GM23338 (cell line): ENCODE measurements at regions not wholly inside any gene's neighbourhood (a gene's known extent, or its start where the extent isn't known, plus 50 kb on each side); places are given as distances from the start of the nearest gene placed in this dataset.

Source experiments
- ATAC-seq: fragments of 200-7000 bp; cut with Tn5 transposase; 3 replicates; pipeline ENCODE4 v1.9.1; 2020
- DNase-seq: peaks from one replicate; pipeline ENCODE4 v3.0.0-alpha.2; 2015; ENCODE audit warnings: low spot score
- H2AFZ ChIP-seq: fragments of 200-600 bp; sonication (generic); 2 replicates; pipeline ENCODE4 v1.8.0; 2016; ENCODE audit warnings: antibody characterized with exemption, mild to moderate bottlenecking, moderate library complexity
- H3F3A ChIP-seq: fragments of 200-600 bp; sonication (generic); replicated peaks from 2 replicates; pipeline ENCODE4 v1.8.0; 2017; ENCODE audit warnings: antibody characterized with exemption, mixed run types, low read depth
- H3K27ac ChIP-seq: fragments of 200-600 bp; sonication (generic); 2 replicates; pipeline ENCODE4 v1.6.1; 2016; ENCODE audit warnings: low read depth
- H3K27me3 ChIP-seq: fragments of 200-600 bp; sonication (generic); 2 replicates; pipeline ENCODE4 v1.8.0; 2016; ENCODE audit warnings: mild to moderate bottlenecking, mixed run types, moderate library complexity; ENCODE audit not compliant: insufficient read depth
- H3K36me3 ChIP-seq: fragments of 200-600 bp; sonication (generic); 2 replicates; pipeline ENCODE4 v1.8.0; 2016; ENCODE audit warnings: mild to moderate bottlenecking; ENCODE audit not compliant: insufficient read depth
- H3K4me1 ChIP-seq: fragments of 200-600 bp; sonication (generic); 2 replicates; pipeline ENCODE4 v1.8.0; 2016; ENCODE audit warnings: mild to moderate bottlenecking, moderate library complexity; ENCODE audit not compliant: insufficient read depth
- H3K4me2 ChIP-seq: fragments of 200-600 bp; sonication (generic); 2 replicates; pipeline ENCODE4 v1.7.1; 2017; ENCODE audit warnings: mixed run types
- H3K4me3 ChIP-seq: fragments of 200-600 bp; sonication (generic); 2 replicates; pipeline ENCODE4 v1.6.1; 2016; ENCODE audit warnings: mixed run types
- H3K79me2 ChIP-seq: fragments of 200-600 bp; sonication (generic); replicated peaks from 2 replicates; pipeline ENCODE4 v1.8.0; 2017; ENCODE audit warnings: mild to moderate bottlenecking; ENCODE audit not compliant: insufficient read depth
- H3K9me2 ChIP-seq: fragments of 200-600 bp; sonication (generic); 2 replicates; pipeline ENCODE4 v1.8.0; 2017; ENCODE audit not compliant: insufficient read depth
- H4K20me1 ChIP-seq: fragments of 200-600 bp; sonication (generic); replicated peaks from 2 replicates; pipeline ENCODE4 v1.8.0; 2017; ENCODE audit warnings: mild to moderate bottlenecking; ENCODE audit not compliant: insufficient read depth
- H3K27ac Mint-ChIP-seq: 2 replicates; pipeline ENCODE4 v1.8.0; 2020; ENCODE audit warnings: inconsistent platforms, mild to moderate bottlenecking, moderate library complexity, mixed read lengths
- H3K27me3 Mint-ChIP-seq: 3 replicates; pipeline ENCODE4 v1.8.0; 2022; ENCODE audit warnings: low read depth, mild to moderate bottlenecking, moderate library complexity, mixed read lengths, inconsistent platforms; ENCODE audit not compliant: insufficient read depth, poor library complexity
- H3K36me3 Mint-ChIP-seq: 3 replicates; pipeline ENCODE4 v1.8.0; 2021; ENCODE audit warnings: low read depth, mild to moderate bottlenecking, inconsistent platforms, moderate library complexity, mixed read lengths
- H3K4me1 Mint-ChIP-seq: 3 replicates; pipeline ENCODE4 v1.8.0; 2020; ENCODE audit warnings: mild to moderate bottlenecking, inconsistent platforms, mixed read lengths
- H3K4me3 Mint-ChIP-seq: 3 replicates; pipeline ENCODE4 v1.8.0; 2021; ENCODE audit warnings: moderate library complexity, mild to moderate bottlenecking, inconsistent platforms, mixed read lengths
- H3K9me3 Mint-ChIP-seq: 3 replicates; pipeline ENCODE4 v1.8.0; 2020; ENCODE audit warnings: moderate library complexity, mild to moderate bottlenecking, inconsistent platforms, mixed read lengths
- CREB1 ChIP-seq: fragments of 250-450 bp; sonication (Bioruptor Pico); IDR thresholded peaks from 2 replicates; pipeline ENCODE4 v1.5.0; 2020; ENCODE audit warnings: low read depth, mild to moderate bottlenecking, moderate library complexity
- CTCF ChIP-seq, 2 experiments: fragments of 200-600 bp in 1 of 2; sonication (generic) in 1 of 2; conservative IDR thresholded peaks; 2 replicates each; pipeline versions ENCODE4 v1.5.1 to v1.6.1; 2016 to 2017; ENCODE audit warnings: antibody characterized with exemption in 2 of 2, low read depth in 2 of 2, mild to moderate bottlenecking in 2 of 2, moderate library complexity in 1 of 2
- EZH2 ChIP-seq: fragments of 200-600 bp; sonication (generic); IDR thresholded peaks from one replicate; pipeline ENCODE4 v1.8.0; 2017; ENCODE audit warnings: antibody characterized with exemption, mild to moderate bottlenecking, low read depth; ENCODE audit not compliant: unreplicated experiment
- EZH2phosphoT487 ChIP-seq: fragments of 200-600 bp; sonication (generic); IDR thresholded peaks from one replicate; pipeline ENCODE4 v1.8.1; 2018; ENCODE audit warnings: antibody characterized with exemption; ENCODE audit not compliant: unreplicated experiment
- JUNB ChIP-seq: IDR thresholded peaks from one replicate; pipeline ENCODE4 v1.6.1; 2016; ENCODE audit warnings: antibody characterized with exemption; ENCODE audit not compliant: unreplicated experiment
- NANOG ChIP-seq: IDR thresholded peaks from 2 replicates; pipeline ENCODE4 v1.6.1; 2016; ENCODE audit warnings: antibody characterized with exemption, borderline replicate concordance
- POLR2AphosphoS5 ChIP-seq: IDR thresholded peaks from 2 replicates; pipeline ENCODE4 v1.6.1; 2016; ENCODE audit warnings: antibody characterized with exemption, low read depth
- STAT1 ChIP-seq: IDR thresholded peaks from one replicate; pipeline ENCODE4 v1.6.1; 2016; ENCODE audit warnings: antibody characterized with exemption; ENCODE audit not compliant: unreplicated experiment
- ZNF114 ChIP-seq: fragments of 250-450 bp; sonication (Bioruptor Pico); IDR thresholded peaks from 2 replicates; pipeline ENCODE4 v1.5.0; 2020; ENCODE audit warnings: mild to moderate bottlenecking, moderate library complexity
- TF ChIP-seq, protein P1 (sequence below): IDR thresholded peaks from one replicate; pipeline ENCODE4 v1.6.1; 2018; ENCODE audit warnings: antibody characterized with exemption; ENCODE audit not compliant: unreplicated experiment
- TF ChIP-seq, protein P2 (sequence below): IDR thresholded peaks from 2 replicates; pipeline ENCODE4 v1.6.1; 2016; ENCODE audit warnings: antibody characterized with exemption

DNA sequence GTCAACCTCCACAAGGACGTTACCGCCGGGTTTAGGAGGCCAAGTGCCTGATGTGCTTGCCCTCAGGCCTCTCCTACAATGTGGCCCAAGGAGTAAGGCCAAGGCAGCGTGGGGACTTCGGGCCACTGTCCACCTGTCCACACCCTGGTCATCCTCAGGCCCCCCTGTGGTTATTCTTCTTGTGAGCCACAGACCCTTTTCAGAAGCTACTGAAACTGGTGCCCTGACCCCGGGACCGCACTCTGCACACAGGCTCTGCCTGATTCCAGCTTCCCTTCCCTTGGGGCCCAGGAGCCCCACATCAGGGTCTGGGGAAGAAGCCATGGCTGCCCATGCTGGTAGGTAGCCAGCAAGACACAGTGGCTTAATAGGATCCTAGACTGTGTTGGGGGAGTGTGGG is 128.8 kb downstream of the OLFM1 start:
- Histone ChIP-seq H3K36me3 (no peaks in the 10 kb centered on the region), H3K27ac (no peak overlapping the region), H3K9me2 (no peaks in the 10 kb centered on the region), H4K20me1 (no peaks in the 10 kb centered on the region), H3K27me3 (no peaks in the 10 kb centered on the region), H3K79me2 (no peaks in the 10 kb centered on the region), H3K4me2 (no peak overlapping the region), H3K4me1 (peaks cover 6% of the 10 kb centered on the region; the same call in 1 of the 2 replicates), H2AFZ (no peak overlapping the region), H3K4me3 (no peak overlapping the region), H3F3A (no peaks in the 10 kb centered on the region)
- peaks cover 28% of the 10 kb centered on the region for H3K27me3 Mint-ChIP-seq
- TF ChIP-seq, protein P1, sequence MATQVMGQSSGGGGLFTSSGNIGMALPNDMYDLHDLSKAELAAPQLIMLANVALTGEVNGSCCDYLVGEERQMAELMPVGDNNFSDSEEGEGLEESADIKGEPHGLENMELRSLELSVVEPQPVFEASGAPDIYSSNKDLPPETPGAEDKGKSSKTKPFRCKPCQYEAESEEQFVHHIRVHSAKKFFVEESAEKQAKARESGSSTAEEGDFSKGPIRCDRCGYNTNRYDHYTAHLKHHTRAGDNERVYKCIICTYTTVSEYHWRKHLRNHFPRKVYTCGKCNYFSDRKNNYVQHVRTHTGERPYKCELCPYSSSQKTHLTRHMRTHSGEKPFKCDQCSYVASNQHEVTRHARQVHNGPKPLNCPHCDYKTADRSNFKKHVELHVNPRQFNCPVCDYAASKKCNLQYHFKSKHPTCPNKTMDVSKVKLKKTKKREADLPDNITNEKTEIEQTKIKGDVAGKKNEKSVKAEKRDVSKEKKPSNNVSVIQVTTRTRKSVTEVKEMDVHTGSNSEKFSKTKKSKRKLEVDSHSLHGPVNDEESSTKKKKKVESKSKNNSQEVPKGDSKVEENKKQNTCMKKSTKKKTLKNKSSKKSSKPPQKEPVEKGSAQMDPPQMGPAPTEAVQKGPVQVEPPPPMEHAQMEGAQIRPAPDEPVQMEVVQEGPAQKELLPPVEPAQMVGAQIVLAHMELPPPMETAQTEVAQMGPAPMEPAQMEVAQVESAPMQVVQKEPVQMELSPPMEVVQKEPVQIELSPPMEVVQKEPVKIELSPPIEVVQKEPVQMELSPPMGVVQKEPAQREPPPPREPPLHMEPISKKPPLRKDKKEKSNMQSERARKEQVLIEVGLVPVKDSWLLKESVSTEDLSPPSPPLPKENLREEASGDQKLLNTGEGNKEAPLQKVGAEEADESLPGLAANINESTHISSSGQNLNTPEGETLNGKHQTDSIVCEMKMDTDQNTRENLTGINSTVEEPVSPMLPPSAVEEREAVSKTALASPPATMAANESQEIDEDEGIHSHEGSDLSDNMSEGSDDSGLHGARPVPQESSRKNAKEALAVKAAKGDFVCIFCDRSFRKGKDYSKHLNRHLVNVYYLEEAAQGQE, result no peak
- no peak for TF ChIP-seq EZH2
- TF ChIP-seq EZH2phosphoT487, result no peak
- TF ChIP-seq NANOG, result no peak
- 0 out of 3 replicates have a peak, but pooled peaks cover 5% of the 10 kb centered on the region for H3K36me3 Mint-ChIP-seq
- H3K9me3 Mint-ChIP-seq, result peaks cover 12% of the 10 kb centered on the region
- H3K27ac Mint-ChIP-seq, result no peak overlapping the region
- peaks cover 37% of the 10 kb centered on the region for H3K4me1 Mint-ChIP-seq
- ATAC-seq (no peak), DNase-seq (no peak)
- H3K4me3 Mint-ChIP-seq, result no peak overlapping the region

- H3K4me3 ChIP-seq, result no peak overlapping the region
- Mint-ChIP-seq H3K36me3 (0 out of 3 replicates have a peak, but pooled peaks cover 5% of the 10 kb centered on the region), H3K4me3 (no peak overlapping the region), H3K27ac (no peak overlapping the region), H3K9me3 (peaks cover 9% of the 10 kb centered on the region), H3K4me1 (peaks cover 37% of the 10 kb centered on the region), H3K27me3 (peaks cover 28% of the 10 kb centered on the region)
- peaks cover 6% of the 10 kb centered on the region; the same call in 1 of the 2 replicates for H3K4me1 ChIP-seq
- TF ChIP-seq JUNB, result no peak
- TF ChIP-seq CREB1 (CRISPR knock-in tag), result no peak
- no peak for TF ChIP-seq NANOG
- TF ChIP-seq, protein P1, result no peak
- no peak for TF ChIP-seq ZNF114 (CRISPR knock-in tag)
- no peak for TF ChIP-seq STAT1
- TF ChIP-seq, protein P2, sequence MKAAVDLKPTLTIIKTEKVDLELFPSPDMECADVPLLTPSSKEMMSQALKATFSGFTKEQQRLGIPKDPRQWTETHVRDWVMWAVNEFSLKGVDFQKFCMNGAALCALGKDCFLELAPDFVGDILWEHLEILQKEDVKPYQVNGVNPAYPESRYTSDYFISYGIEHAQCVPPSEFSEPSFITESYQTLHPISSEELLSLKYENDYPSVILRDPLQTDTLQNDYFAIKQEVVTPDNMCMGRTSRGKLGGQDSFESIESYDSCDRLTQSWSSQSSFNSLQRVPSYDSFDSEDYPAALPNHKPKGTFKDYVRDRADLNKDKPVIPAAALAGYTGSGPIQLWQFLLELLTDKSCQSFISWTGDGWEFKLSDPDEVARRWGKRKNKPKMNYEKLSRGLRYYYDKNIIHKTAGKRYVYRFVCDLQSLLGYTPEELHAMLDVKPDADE, result no peak
- TF ChIP-seq EZH2, result no peak
- TF ChIP-seq POLR2AphosphoS5, result no peak
- no peak for TF ChIP-seq EZH2phosphoT487
- no peak for TF ChIP-seq CTCF (conservative IDR thresholded peaks at IDR 0.05; ENCODE audit: low read depth in 2 of 2)
- DNase-seq (no peak), ATAC-seq (peak; percentile 8; the same call in 2 of the 3 replicates)
- H3K9me2 ChIP-seq, result no peaks in the 10 kb centered on the region
- H3K4me2 ChIP-seq, result no peak overlapping the region
- H3K36me3 ChIP-seq, result no peaks in the 10 kb centered on the region
- H3K27ac ChIP-seq, result no peak overlapping the region
- H3F3A ChIP-seq, result no peaks in the 10 kb centered on the region
- no peaks in the 10 kb centered on the region for H3K79me2 ChIP-seq
- H3K27me3 ChIP-seq, result no peaks in the 10 kb centered on the region
- no peaks in the 10 kb centered on the region for H4K20me1 ChIP-seq
- H2AFZ ChIP-seq, result peak overlapping the region; percentile 47
Measured at GRCh38 chr9:135216791-135217441, 129.4 kb downstream of the OLFM1 start.
